PFSK-1 (cell line): ENCODE measurements at regions not wholly inside any gene's neighbourhood (a gene's known extent, or its start where the extent isn't known, plus 50 kb on each side); places are given as distances from the start of the nearest gene placed in this dataset.

ENCODE experiments used
- FOXP2 ChIP-seq: optimal IDR thresholded peaks from 2 replicates; pipeline ENCODE3; 2011; ENCODE audit warnings: borderline replicate concordance, control low read depth, inconsistent platforms; ENCODE audit not compliant: insufficient read depth; ENCODE audit errors: extremely low read length, extremely low read depth
- POLR2AphosphoS5 ChIP-seq: IDR thresholded peaks from 2 replicates; pipeline ENCODE4 v1.6.1; 2012; ENCODE audit warnings: low read depth, mild to moderate bottlenecking, control low read depth, low read length, moderate library complexity
- REST ChIP-seq, 2 experiments: IDR thresholded peaks; 2 replicates each; pipeline versions ENCODE4 v1.6.1 to v1.8.0; 2011 to 2012; ENCODE audit warnings: low read depth in 2 of 2, low read length in 2 of 2, control low read depth in 1 of 2, inconsistent platforms in 1 of 2, mild to moderate bottlenecking in 1 of 2, moderate library complexity in 1 of 2; ENCODE audit not compliant: insufficient read depth in 1 of 2
- SIN3A ChIP-seq: IDR thresholded peaks from 2 replicates; pipeline ENCODE4 v1.6.1; 2012; ENCODE audit warnings: mild to moderate bottlenecking, low read length, moderate library complexity, borderline replicate concordance; ENCODE audit not compliant: insufficient read depth
- TAF1 ChIP-seq: IDR thresholded peaks from 2 replicates; pipeline ENCODE4 v1.6.1; 2012; ENCODE audit warnings: low read length, control low read depth, borderline replicate concordance; ENCODE audit not compliant: insufficient read depth

DNA sequence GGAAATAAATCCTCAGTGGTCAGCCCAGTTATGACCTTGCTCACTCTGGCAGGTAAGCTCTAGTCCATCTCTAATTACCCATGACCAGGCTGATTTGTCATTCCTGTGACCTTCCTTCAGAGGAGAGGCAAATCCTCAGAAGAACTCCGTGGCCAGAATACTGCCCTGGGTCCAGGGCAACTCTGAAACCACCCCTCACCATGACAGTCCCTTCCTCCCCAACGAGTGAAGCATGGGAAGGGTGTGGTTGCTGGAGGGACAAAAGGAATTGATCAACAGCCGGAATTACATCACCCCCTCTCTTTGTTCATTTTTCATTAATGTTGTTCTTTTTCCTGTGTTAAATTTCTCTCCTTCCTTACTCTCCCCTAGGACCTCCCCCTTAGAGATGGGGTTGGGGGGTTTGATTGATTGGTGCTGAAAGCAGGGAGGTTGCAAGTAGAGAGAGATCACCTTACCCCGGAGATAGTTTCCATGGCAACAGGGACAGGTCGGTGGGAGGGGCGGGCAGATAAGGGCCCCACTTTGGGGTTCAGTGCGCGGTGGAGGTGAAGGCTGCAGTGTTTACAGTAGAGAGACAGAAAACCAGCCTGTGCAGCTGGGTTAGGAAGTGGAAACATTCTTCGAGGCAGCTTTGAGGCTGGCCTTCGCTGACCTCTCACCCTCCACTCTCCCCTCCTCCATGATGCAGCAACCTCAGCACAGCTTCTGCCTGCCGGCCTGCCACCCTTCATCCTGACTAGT, 647.4 kb downstream of the BCOR start:
- TF ChIP-seq REST (IDR thresholded peaks at IDR 0.05; ENCODE audit: insufficient read depth in 1 of 2, low read depth in 2 of 2, low read length in 2 of 2) (no peak), FOXP2 (no peak), TAF1 (no peak), POLR2AphosphoS5 (no peak), SIN3A (no peak)
